ENCODE measurements at regions not wholly inside any gene's neighbourhood (a gene's known extent, or its start where the extent isn't known, plus 50 kb on each side); places are given as distances from the start of the nearest gene placed in this dataset.

DNA sequence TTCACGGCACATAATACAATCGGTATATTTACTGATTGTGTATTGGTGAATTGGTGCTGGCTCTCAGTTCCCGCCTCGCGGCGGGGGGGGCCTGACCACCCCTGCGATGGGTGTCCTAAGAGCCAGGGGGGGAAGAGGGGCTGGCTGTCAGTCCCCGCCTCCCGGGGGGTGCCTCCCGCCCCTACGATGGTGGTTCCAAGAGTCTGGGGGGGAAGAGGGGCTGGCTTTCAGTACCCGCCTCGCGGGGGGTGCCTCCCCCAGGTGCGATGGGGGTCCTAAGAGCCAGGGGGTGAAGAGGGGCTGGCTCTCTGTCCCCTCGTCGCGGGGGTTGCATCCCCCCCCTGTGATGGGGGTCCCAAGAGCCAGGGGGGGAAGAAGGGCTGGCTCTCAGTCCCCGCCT lies 2321.8 kb upstream of the PCDH20 start:
- H3K36me3 ChIP-seq (replicated peaks in 1 of 2; ENCODE audit: control insufficient read depth in 1 of 2, insufficient read depth in 2 of 2, low read length in 2 of 2): no peaks in the 10 kb centered on the region
- no peak overlapping the region for H2AFZ ChIP-seq (ENCODE audit: low read length)
- FAIRE-seq: no peak
- DNase-seq (ENCODE audit: low spot score): peak; percentile 13
- ATAC-seq: peak; percentile 50
- no peaks in the 10 kb centered on the region for H4K20me1 ChIP-seq (ENCODE audit: insufficient read depth, low read length)
- BruUV-seq (replicated peaks): no TSS peak
- H3K4me2 ChIP-seq (ENCODE audit: low read depth, low read length): peak overlapping the region; percentile 45; the same call in 1 of the 2 replicates
- CTCF ChIA-PET (ENCODE audit: low intra/inter-chr PET ratio, low total read pairs): no interaction called here
- in situ Hi-C loops (cut with HindIII; ENCODE audit: extremely low pct_ligation_motif_present, low pct_unique_long_range_greater_than_20kb) (no loop called here), intact Hi-C loops (cut with micrococcal nuclease; ENCODE audit: unreplicated experiment) (no loop called here)
- 4% methylated on average over 5 of the region's 19 CpGs for WGBS (ENCODE audit: low lambda C conversion rate)
- POLR2A ChIA-PET: no interaction called here
- H3K4me3 ChIP-seq (replicated peaks in 1 of 3; ENCODE audit: insufficient read depth in 1 of 3, low read depth in 2 of 3, low read length in 3 of 3): peak overlapping the region in 1 of 3 experiments; percentile 3; a peak in 1 of 6 replicates
- H3K27me3 ChIP-seq (ENCODE audit: control insufficient read depth in 1 of 2, insufficient read depth in 2 of 2, low read length in 2 of 2): no peaks in the 10 kb centered on the region
- no peak overlapping the region for H3K27ac ChIP-seq (ENCODE audit: extremely low read length, insufficient read depth, low read length)
- H3K9ac ChIP-seq (ENCODE audit: insufficient read depth, low read depth, low read length): no peak overlapping the region
- peaks cover 10% of the 10 kb centered on the region for H3K4me1 ChIP-seq (ENCODE audit: insufficient read depth, low read length)
- no peaks in the 10 kb centered on the region for H3K79me2 ChIP-seq (ENCODE audit: insufficient read depth, low read length)
- TF ChIP-seq SOX13 (IDR thresholded peaks at IDR 0.05): no peak
- TF ChIP-seq SOX13 (CRISPR knock-in tag; conservative IDR thresholded peaks at IDR 0.05 in 1 of 2, IDR thresholded peaks at IDR 0.05 in 1 of 2): peak in 1 of 2 experiments; percentile 21; a peak in 1 of 4 replicates
- TF ChIP-seq, protein P1, sequence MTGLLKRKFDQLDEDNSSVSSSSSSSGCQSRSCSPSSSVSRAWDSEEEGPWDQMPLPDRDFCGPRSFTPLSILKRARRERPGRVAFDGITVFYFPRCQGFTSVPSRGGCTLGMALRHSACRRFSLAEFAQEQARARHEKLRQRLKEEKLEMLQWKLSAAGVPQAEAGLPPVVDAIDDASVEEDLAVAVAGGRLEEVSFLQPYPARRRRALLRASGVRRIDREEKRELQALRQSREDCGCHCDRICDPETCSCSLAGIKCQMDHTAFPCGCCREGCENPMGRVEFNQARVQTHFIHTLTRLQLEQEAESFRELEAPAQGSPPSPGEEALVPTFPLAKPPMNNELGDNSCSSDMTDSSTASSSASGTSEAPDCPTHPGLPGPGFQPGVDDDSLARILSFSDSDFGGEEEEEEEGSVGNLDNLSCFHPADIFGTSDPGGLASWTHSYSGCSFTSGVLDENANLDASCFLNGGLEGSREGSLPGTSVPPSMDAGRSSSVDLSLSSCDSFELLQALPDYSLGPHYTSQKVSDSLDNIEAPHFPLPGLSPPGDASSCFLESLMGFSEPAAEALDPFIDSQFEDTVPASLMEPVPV (CRISPR knock-in tag; IDR thresholded peaks at IDR 0.05): no peak
- TF ChIP-seq ZBTB21 (CRISPR knock-in tag; IDR thresholded peaks at IDR 0.05): no peak
- TF ChIP-seq ZNF768 (CRISPR knock-in tag; IDR thresholded peaks at IDR 0.05): no peak
- no peak for TF ChIP-seq RFXANK (CRISPR knock-in tag; IDR thresholded peaks at IDR 0.05)
- no peak for TF ChIP-seq ZNF598 (CRISPR knock-in tag; IDR thresholded peaks at IDR 0.05; ENCODE audit: borderline replicate concordance)
- TF ChIP-seq ZFP36 (IDR thresholded peaks at IDR 0.05; ENCODE audit: borderline replicate concordance, low read depth, low read length, partially characterized antibody): no peak
- no peak for TF ChIP-seq CCAR2 (optimal IDR thresholded peaks at IDR 0.05; ENCODE audit: low read depth, low read length)
- TF ChIP-seq, protein P2, sequence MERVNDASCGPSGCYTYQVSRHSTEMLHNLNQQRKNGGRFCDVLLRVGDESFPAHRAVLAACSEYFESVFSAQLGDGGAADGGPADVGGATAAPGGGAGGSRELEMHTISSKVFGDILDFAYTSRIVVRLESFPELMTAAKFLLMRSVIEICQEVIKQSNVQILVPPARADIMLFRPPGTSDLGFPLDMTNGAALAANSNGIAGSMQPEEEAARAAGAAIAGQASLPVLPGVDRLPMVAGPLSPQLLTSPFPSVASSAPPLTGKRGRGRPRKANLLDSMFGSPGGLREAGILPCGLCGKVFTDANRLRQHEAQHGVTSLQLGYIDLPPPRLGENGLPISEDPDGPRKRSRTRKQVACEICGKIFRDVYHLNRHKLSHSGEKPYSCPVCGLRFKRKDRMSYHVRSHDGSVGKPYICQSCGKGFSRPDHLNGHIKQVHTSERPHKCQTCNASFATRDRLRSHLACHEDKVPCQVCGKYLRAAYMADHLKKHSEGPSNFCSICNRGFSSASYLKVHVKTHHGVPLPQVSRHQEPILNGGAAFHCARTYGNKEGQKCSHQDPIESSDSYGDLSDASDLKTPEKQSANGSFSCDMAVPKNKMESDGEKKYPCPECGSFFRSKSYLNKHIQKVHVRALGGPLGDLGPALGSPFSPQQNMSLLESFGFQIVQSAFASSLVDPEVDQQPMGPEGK (CRISPR knock-in tag; IDR thresholded peaks at IDR 0.05): peak; percentile 73
- TF ChIP-seq ONECUT2 (CRISPR knock-in tag; IDR thresholded peaks at IDR 0.05): no peak
- no peak for TF ChIP-seq ZNF567 (CRISPR knock-in tag; IDR thresholded peaks at IDR 0.05; ENCODE audit: borderline replicate concordance)
- TF ChIP-seq FOSL1 (CRISPR knock-in tag; IDR thresholded peaks at IDR 0.05; ENCODE audit: borderline replicate concordance): no peak
- no peak for TF ChIP-seq KDM2A (CRISPR knock-in tag; IDR thresholded peaks at IDR 0.05; ENCODE audit: borderline replicate concordance, low read depth)
- TF ChIP-seq ZNF720 (CRISPR knock-in tag; IDR thresholded peaks at IDR 0.05): no peak
- TF ChIP-seq ZNF570 (CRISPR knock-in tag; IDR thresholded peaks at IDR 0.05; ENCODE audit: borderline replicate concordance): no peak
- TF ChIP-seq ZNF883 (CRISPR knock-in tag; IDR thresholded peaks at IDR 0.05; ENCODE audit: not compliant biosample characterization): no peak
- TF ChIP-seq AKAP8 (CRISPR knock-in tag; IDR thresholded peaks at IDR 0.05): no peak
- no peaks in the 10 kb centered on the region for H3K9me3 ChIP-seq (ENCODE audit: low read length)
